HepG2 (cell line): ENCODE measurements at regions not wholly inside any gene's neighbourhood (a gene's known extent, or its start where the extent isn't known, plus 50 kb on each side); places are given as distances from the start of the nearest gene placed in this dataset.

ENCODE experiments used
- ATF2 ChIP-seq: sonication (generic); formaldehyde crosslinking; IDR thresholded peaks from 2 replicates; pipeline ENCODE4 v1.4.0; 2020; ENCODE audit warnings: missing genetic modification reagents
- CEBPZ ChIP-seq: IDR thresholded peaks from 2 replicates; pipeline ENCODE4 v1.6.1; 2012; ENCODE audit warnings: low read length, improper control_type of control experiment
- FIP1L1 ChIP-seq: fragments of 200-400 bp; formaldehyde crosslinking; IDR thresholded peaks from 2 replicates; pipeline ENCODE4 v1.6.1; 2018; ENCODE audit warnings: low read depth, mild to moderate bottlenecking, low read length, moderate library complexity, borderline replicate concordance; ENCODE audit not compliant: insufficient read depth
- JUN ChIP-seq: sonication (generic); formaldehyde crosslinking; IDR thresholded peaks from 2 replicates; pipeline ENCODE4 v1.4.0; 2020; ENCODE audit warnings: mild to moderate bottlenecking, missing genetic modification reagents
- PHB2 ChIP-seq: fragments of 450-650 bp; IDR thresholded peaks from 2 replicates; pipeline ENCODE4 v1.6.1; 2018; ENCODE audit not compliant: partially characterized antibody
- ZBTB20 ChIP-seq: sonication (generic); formaldehyde crosslinking; IDR thresholded peaks from 2 replicates; pipeline ENCODE4 v1.8.1; 2023; ENCODE audit warnings: missing genetic modification reagents, low read depth, mild to moderate bottlenecking, borderline replicate concordance
- ZNF20 ChIP-seq: sonication (generic); formaldehyde crosslinking; IDR thresholded peaks from 2 replicates; pipeline ENCODE4 v1.4.0; 2020; ENCODE audit warnings: mild to moderate bottlenecking, moderate library complexity, missing genetic modification reagents
- ZSCAN20 ChIP-seq: sonication (generic); formaldehyde crosslinking; IDR thresholded peaks from 2 replicates; pipeline ENCODE4 v1.4.0; 2020; ENCODE audit warnings: missing genetic modification reagents, mild to moderate bottlenecking, borderline replicate concordance

GRCh38 chr6:139855671-139856311 lies 481.3 kb upstream of the CITED2 start:
- TF ChIP-seq FIP1L1 (no peak), ZSCAN20 (CRISPR knock-in tag) (no peak), JUN (no peak), ZNF20 (CRISPR knock-in tag) (no peak), PHB2 (no peak), CEBPZ (no peak), ATF2 (CRISPR knock-in tag) (no peak), ZBTB20 (CRISPR knock-in tag) (no peak)
